Lung (tissue), 11 donors: ENCODE measurements at regions not wholly inside any gene's neighbourhood (a gene's known extent, or its start where the extent isn't known, plus 50 kb on each side); places are given as distances from the start of the nearest gene placed in this dataset.

Experiments
- ATAC-seq: fragments of 200-7000 bp; cut with Tn5 transposase; one replicate; pipeline ENCODE4 v1.9.1; 2020; ENCODE audit warnings: moderate number of reproducible peaks; ENCODE audit not compliant: insufficient read depth, low FRiP score
- DNase-seq, 3 donors: peaks; one replicate each; pipeline ENCODE4 v3.0.0-alpha.2; 2013 to 2017
- H3K27ac ChIP-seq, 2 donors: one replicate each; pipeline ENCODE4 v1.5.1; 2013; ENCODE audit warnings: mild to moderate bottlenecking in 2 of 2, moderate library complexity in 2 of 2, control low read depth in 1 of 2, inconsistent platforms in 1 of 2, low read depth in 1 of 2, low read length in 1 of 2
- H3K27me3 ChIP-seq, 3 donors: one replicate each; pipeline ENCODE4 v1.5.1; 2013; ENCODE audit warnings: low read length in 2 of 3; ENCODE audit not compliant: control insufficient read depth in 3 of 3, insufficient read depth in 3 of 3
- H3K36me3 ChIP-seq, 4 donors: one replicate each; pipeline ENCODE4 v1.5.1; 2013; ENCODE audit warnings: low read length in 4 of 4, mild to moderate bottlenecking in 1 of 4, moderate library complexity in 1 of 4; ENCODE audit not compliant: control insufficient read depth in 4 of 4, insufficient read depth in 4 of 4
- H3K4me1 ChIP-seq, 5 donors: one replicate each; pipeline ENCODE4 v1.5.1; 2013; ENCODE audit warnings: low read length in 5 of 5, mild to moderate bottlenecking in 2 of 5, moderate library complexity in 1 of 5; ENCODE audit not compliant: control insufficient read depth in 5 of 5, insufficient read depth in 5 of 5
- H3K4me3 ChIP-seq: one replicate; pipeline ENCODE4 v1.5.1; 2013; ENCODE audit warnings: mild to moderate bottlenecking, control low read depth, moderate library complexity
- H3K9ac ChIP-seq, 2 donors: one replicate each; pipeline ENCODE4 v1.5.1; 2013; ENCODE audit warnings: low read length in 2 of 2, control low read depth in 1 of 2; ENCODE audit not compliant: insufficient read depth in 1 of 2
- H3K9me3 ChIP-seq, 4 donors: one replicate each; pipeline ENCODE4 v1.5.1; 2013; ENCODE audit warnings: low read length in 3 of 4, mild to moderate bottlenecking in 1 of 4, moderate library complexity in 1 of 4; ENCODE audit not compliant: control insufficient read depth in 4 of 4, insufficient read depth in 3 of 4
- CTCF ChIP-seq: IDR thresholded peaks from 2 replicates; pipeline ENCODE4 v1.5.1; 2012; ENCODE audit warnings: mild to moderate bottlenecking; ENCODE audit errors: control extremely low read depth, extremely low read depth
- WGBS, 2 donors: extraction: QIAGEN DNeasy Blood & Tissue Kit; methylation state at CpG; one replicate each; pipeline ENCODE4 v1.1.7; 2013; 5-methylcytosine and 5-hydroxymethylcytosine counted together
- donor health status: control.
- donor health status: control.
- donor health status: Bipolar disorder and iron deficiency.
- donor health status: healthy.
- donor health status: DM: yes; HTN: yes; CAD: no.

GRCh38 chr20:48201188-48201587 lies 415.9 kb upstream of the SULF2 start:
- no peak overlapping the region for H3K4me3 ChIP-seq
- TF ChIP-seq CTCF, result no peak
- no peaks in the 10 kb centered on the region for H3K36me3 ChIP-seq
- H3K27me3 ChIP-seq, result no peaks in the 10 kb centered on the region
- no peak for DNase-seq
- H3K27ac ChIP-seq, result no peak overlapping the region
- no peak for ATAC-seq
- WGBS, 2 donors, result 78 to 86% methylated on average over 8 of the region's 8 CpGs
- H3K9ac ChIP-seq, result no peak overlapping the region
- H3K4me1 ChIP-seq, result no peaks in the 10 kb centered on the region
- H3K9me3 ChIP-seq, result no peaks in the 10 kb centered on the region

- ATAC-seq (no peak), DNase-seq (no peak)
- H3K4me1 ChIP-seq, result no peaks in the 10 kb centered on the region
- H3K27me3 ChIP-seq, result no peaks in the 10 kb centered on the region
- H3K27ac ChIP-seq, result no peak overlapping the region
- 78 to 80% methylated on average over 8 of the region's 8 CpGs for WGBS, 2 donors
- TF ChIP-seq CTCF, result no peak
- no peaks in the 10 kb centered on the region for H3K9me3 ChIP-seq
- no peak overlapping the region for H3K9ac ChIP-seq
- H3K4me3 ChIP-seq, result no peak overlapping the region
- H3K36me3 ChIP-seq, result no peaks in the 10 kb centered on the region
These were observed 413.7 kb upstream of the SULF2 start for GRCh38 chr20:48198929-48199451.

- no peak for ATAC-seq
- H3K4me1 ChIP-seq, result no peaks in the 10 kb centered on the region
- H3K4me3 ChIP-seq, result no peak overlapping the region
- H3K9ac ChIP-seq, result no peak overlapping the region
- H3K9me3 ChIP-seq, result no peaks in the 10 kb centered on the region
- H3K36me3 ChIP-seq, result no peaks in the 10 kb centered on the region
- TF ChIP-seq CTCF, result no peak
- no peak overlapping the region for H3K27ac ChIP-seq
- H3K27me3 ChIP-seq, result no peaks in the 10 kb centered on the region
- 83 to 93% methylated on average over 14 of the region's 14 CpGs for WGBS, 2 donors
- no peak for DNase-seq
These were observed 411.8 kb upstream of the SULF2 start for GRCh38 chr20:48197066-48197465.

GRCh38 chr20:48196486-48196885 lies 411.2 kb upstream of the SULF2 start:
- ATAC-seq, result no peak
- TF ChIP-seq CTCF, result no peak
- 74 to 81% methylated on average over 10 of the region's 10 CpGs for WGBS, 2 donors

More at GRCh38 chr20:48196486-48196885, 411.2 kb upstream of the SULF2 start:
- H3K9me3 ChIP-seq, result no peaks in the 10 kb centered on the region
- H3K27ac ChIP-seq, result no peak overlapping the region
- no peaks in the 10 kb centered on the region for H3K4me1 ChIP-seq
- H3K4me3 ChIP-seq, result no peak overlapping the region
- H3K9ac ChIP-seq, result no peak overlapping the region
- DNase-seq, result no peak
- H3K36me3 ChIP-seq, result no peaks in the 10 kb centered on the region
- no peaks in the 10 kb centered on the region for H3K27me3 ChIP-seq
